T-helper 22 cell (primary cell): ENCODE measurements at regions not wholly inside any gene's neighbourhood (a gene's known extent, or its start where the extent isn't known, plus 50 kb on each side); places are given as distances from the start of the nearest gene placed in this dataset.

Source experiments
- DNase-seq: peaks from one replicate; pipeline ENCODE4 v3.0.0-alpha.2; 2020; ENCODE audit warnings: low read depth

DNA sequence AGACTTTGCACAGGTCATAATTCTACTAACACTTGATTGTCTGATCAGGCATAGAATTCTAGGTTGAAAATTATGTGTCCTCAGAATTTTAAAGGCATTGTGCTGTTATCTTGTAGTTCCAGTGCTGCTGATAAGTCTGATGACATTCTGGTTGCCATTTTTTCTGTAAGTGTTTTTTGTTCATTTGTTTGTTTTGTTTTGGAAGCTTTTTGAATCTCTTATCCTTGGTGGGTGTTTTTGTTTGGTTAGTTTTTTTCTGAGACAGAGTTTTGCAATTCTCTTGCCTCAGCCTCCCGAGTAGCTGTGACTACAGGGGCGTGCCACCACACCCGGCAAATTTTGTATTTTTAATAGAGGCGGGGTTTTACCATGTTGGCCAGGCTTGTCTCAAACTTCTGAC lies 178.9 kb downstream of the CCDC71L start:
- DNase-seq = no peak

- DNase-seq = no peak
Measured at GRCh38 chr7:106480616-106481031, 180.3 kb downstream of the CCDC71L start.

DNA sequence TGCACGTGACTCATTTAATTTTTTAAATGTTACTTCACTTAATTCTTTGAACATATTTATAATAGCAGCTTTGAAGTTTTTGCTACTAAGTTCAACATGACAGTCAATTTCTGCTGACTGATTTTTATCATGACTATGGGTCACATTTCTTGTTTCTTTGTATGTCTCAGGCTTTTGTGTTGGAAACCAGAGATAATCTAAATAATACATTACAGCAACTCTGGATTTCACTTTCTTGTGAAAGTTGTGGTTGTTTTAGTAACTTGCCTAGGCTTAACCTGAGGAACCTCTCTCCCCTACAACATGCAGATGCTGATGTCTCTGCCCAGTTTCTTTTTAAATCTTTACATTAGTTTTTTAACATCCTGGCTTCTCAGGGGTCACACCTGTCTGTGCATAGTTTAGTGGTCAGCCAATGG lies 180.8 kb downstream of the CCDC71L start:
- DNase-seq = no peak

DNA sequence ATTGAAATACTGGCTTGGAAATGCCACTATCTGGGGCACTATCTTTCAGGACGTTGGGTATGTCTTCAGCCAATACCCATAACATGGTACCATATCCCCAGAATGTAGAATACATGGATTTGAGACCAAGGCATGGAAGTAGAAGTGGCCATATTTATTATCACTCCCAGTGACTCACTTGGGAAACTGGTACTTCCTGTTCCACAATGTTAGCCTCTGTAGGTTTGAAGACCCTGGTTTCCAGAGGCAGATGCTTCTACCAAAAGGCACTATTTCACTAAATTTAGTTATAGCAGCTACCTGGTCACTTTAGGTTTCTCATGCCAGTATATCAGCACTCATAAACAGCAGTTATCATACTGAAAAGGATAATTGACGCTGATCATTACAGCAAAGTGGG lies 184.2 kb downstream of the CCDC71L start:
- no peak for DNase-seq

- no peak for DNase-seq
Measured at GRCh38 chr7:106472741-106473140, 188.0 kb upstream of the NAMPT start.

DNA sequence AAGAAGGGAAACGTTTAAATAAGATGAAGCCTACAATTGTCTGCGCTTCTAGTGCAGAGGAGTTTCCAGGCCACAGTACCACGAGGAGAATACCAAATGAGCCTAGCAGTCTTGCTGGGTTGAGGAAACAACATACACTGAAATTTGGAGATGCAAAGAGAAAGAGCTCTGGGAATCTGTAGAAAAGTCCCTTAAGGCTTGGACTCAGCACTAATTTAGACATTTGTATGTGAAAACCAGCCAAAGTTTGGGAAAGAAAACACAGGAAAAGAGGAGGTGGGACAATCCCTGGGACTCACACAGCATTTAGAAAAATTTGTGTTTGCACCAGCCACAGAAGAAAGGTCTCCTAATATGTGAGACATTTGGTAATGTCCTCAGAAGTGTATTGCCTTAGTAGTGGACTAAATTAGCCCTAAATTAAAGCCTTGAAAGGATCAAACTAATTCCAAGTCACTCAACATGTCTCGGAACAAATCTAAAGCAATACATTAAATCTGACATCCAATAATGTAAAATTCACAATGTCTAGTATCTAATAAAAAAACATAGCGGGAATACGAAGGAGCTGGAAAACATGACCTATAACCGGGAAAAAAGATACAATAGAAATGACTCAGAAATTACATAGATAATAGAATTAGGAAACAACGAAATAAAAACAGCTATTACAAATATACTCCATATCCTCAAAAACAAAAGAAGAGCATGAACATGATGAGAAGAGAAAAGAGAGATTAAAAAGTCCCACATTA lies 187.1 kb upstream of the NAMPT start:
- no peak for DNase-seq

GRCh38 chr7:106471021-106471420 lies 186.2 kb upstream of the NAMPT start:
- DNase-seq = no peak

- DNase-seq = no peak
Measured at GRCh38 chr7:106466867-106467266, 182.1 kb upstream of the NAMPT start.

DNA sequence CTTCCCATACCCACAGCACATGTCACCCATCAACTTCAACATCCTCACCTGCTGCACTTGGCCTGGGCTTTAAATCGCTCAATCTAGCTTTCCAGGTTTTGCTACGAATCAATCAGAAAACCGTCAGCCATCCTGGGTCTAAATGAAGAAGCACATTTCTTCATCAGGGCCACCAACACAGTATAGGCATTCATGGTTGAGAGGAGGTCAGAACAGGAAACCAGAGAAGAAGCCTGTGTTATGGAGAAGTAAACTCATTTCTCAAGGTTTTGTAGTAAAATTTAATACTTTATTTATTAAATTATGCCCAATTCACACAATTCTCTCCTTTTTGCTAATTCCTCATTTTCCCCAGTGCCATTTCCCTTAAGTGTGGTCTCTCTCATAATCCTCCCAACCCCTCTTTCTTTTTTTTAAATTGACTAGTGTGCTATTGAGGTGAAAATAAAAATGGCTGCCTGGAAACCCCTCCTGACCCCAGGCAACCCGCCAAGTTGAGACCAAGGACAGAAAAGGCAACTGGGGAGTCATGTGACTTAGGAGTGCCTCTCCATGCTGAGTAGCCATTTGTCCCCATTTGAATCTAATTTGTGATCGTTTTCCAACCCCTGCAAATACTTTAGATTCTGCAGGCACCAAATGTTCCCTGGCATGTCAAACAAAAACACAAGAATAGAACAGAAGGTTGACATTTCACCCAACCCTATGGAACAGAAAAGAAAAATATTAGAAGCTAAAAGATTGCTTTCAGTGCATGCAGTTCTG lies 181.1 kb upstream of the NAMPT start:
- no peak for DNase-seq

GRCh38 chr7:106464651-106465050 lies 179.9 kb upstream of the NAMPT start:
- DNase-seq = no peak

DNA sequence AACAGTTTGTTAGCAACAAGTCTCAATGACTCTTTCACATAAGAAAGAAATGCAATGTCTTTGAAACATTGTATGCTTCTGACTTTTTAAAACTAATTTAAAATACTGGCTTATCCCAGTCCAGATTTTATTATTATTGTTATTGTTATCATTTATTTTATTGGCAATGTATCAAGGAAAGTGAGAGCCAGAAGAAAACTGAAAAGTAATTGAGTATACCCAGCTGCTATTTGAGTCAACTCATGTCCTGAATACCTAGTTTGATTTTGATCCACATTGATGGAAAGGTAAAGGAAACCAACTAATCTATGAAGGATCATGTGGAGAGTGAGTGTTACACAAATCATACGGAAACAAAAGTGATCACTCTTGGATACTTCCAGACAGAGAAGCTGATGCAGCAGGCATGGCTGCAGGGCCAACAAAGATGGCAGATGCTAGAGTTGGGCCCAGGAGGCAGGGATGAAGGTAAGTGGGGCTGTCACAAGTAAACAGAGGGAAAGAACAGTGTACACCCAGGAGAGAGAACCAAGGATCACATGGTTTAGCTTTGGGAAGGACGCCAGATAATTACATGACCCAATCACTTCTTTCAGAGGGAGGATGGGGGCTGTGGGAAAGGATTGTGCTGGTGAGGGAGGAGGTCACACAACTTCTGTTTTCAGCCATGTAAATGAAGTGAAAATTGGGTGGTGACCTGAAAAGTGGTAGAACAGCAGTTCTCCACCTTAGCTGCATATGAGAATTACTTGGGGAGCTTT lies 179.2 kb upstream of the NAMPT start:
- DNase-seq = no peak

DNA sequence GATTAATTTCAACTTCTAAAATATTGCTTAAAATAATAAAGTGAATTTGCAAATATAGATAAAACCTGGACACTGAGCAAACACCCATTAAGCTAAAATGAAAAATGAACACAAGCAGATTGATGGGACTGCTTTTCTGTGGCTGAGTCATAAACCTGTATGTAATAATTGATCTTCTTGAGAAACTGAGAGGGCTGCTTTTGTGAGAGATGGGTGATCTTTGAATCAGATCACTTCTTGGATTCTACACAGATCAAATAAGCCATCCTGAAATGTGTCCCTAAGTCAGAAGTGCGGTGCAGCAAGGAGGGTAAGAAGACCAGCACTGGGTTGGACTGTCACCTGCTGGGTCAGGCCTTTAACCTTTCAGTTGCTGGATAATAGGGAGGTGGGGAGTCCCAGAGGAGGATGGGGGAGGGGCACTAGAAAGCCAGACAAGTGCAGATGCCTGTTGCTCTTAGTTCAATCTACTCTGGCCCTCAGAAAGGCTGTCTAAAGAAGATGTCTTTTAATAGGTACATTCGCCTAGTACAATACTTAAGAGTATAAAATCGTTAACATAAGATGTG lies 178.2 kb upstream of the NAMPT start:
- no peak for DNase-seq

DNA sequence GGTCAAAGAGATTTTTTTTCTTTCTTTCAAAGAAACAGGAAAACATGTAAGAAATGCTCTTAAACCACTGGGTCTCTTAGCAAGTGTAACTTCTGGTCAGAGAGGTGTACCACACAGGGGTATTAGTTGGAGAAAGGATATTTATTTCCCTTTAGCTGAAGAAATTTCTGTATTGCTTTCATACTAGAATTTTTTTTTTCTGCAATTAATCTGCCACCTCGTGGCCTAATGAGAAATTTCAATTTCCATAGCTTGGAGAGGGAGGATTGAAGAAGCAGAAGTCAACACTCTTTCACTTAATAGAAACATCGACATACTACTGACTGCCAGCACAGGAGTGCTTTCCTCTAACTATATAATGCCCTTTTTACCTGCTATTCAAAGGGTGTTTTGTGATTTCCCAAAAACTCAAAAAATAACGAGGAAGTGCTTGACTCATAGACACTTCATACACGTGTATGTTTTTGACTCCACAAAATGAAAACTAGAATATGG lies 177.6 kb upstream of the NAMPT start:
- DNase-seq = no peak

GRCh38 chr7:106460792-106461254 lies 176.0 kb upstream of the NAMPT start:
- DNase-seq = no peak

- no peak for DNase-seq
Measured at GRCh38 chr7:106459397-106460072, 174.8 kb upstream of the NAMPT start.

DNA sequence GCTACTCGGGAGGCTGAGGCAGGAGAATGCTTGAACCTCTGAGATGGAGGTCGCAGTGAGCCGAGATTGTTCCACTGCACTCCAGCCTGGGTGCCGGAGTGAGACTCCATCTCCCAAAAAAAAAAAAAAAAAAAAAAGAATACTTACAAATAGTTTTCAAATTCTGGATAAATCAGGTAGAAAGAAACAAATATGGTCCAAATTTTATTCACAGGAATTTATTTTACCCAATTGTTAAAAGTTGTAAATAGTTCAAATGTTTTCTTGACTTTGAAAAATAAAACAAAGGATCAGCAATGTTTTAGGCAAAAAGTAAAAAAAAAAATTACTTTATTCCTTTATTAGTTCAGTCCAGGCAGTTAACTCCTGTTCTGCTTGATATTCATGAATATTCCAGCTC lies 172.9 kb upstream of the NAMPT start:
- no peak for DNase-seq

DNA sequence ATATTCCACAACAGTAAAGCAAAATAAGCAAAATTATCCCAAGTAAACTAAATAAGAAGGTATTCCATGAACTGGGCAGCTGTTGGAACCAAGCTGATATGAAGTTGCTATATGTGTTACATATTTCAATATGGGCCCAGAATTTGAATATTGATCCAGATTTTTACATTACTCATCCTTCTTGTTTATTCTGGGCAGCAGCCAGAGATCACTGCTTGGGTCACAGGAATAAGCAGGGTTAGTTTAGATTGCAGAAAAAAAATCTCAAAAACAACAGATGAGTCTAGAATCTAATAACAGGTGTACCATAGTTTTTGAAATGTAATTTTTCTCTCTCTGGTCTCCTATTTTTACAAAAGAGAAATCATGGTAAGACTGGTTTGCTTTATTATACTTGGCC lies 171.5 kb upstream of the NAMPT start:
- no peak for DNase-seq

- no peak for DNase-seq
Measured at GRCh38 chr7:106452031-106452851, 167.5 kb upstream of the NAMPT start.

GRCh38 chr7:106451171-106451570 lies 166.4 kb upstream of the NAMPT start:
- DNase-seq = no peak

- DNase-seq = no peak
Measured at GRCh38 chr7:106450716-106451115, 165.9 kb upstream of the NAMPT start.
